A673 (cell line): ENCODE measurements at regions not wholly inside any gene's neighbourhood (a gene's known extent, or its start where the extent isn't known, plus 50 kb on each side); places are given as distances from the start of the nearest gene placed in this dataset.

ENCODE experiments used
- BruUV-seq: library from RNA; stranded (reverse); fragments of 400-500 nt; replicated peaks from 2 replicates; lab custom pipeline; 2021; lab: Mats Ljungman, UMichigan
- CTCF ChIA-PET: fragments of 300-600 bp; sonication (Branson Sonifier 250); formaldehyde crosslinking; loops from one replicate; lab custom pipeline; 2022; ENCODE audit warnings: antibody characterized with exemption; lab: Charles Lee
- POLR2A ChIA-PET: fragments of 300-600 bp; sonication (Branson Sonifier 250); formaldehyde crosslinking; loops from one replicate; lab custom pipeline; 2022; ENCODE audit warnings: antibody characterized with exemption; ENCODE audit not compliant: low non-redundant PET; lab: Charles Lee
- DNase-seq: peaks from one replicate; pipeline ENCODE4 v3.0.0-alpha.2; 2015; ENCODE audit warnings: low spot score
- H3K27ac ChIP-seq: fragments of 200-600 bp; sonication (generic); 2 replicates; pipeline ENCODE4 v1.5.1; 2016; ENCODE audit warnings: mixed run types, low read depth, mild to moderate bottlenecking, mixed read lengths, antibody characterized with exemption, low read length; ENCODE audit not compliant: poor library complexity, severe bottlenecking
- H3K27me3 ChIP-seq: fragments of 200-600 bp; sonication (generic); replicated peaks from 2 replicates; pipeline ENCODE4 v1.6.1; 2017; ENCODE audit warnings: mixed run types, low read depth, mild to moderate bottlenecking, mixed read lengths, antibody characterized with exemption, low read length; ENCODE audit not compliant: insufficient read depth, poor library complexity
- H3K36me3 ChIP-seq: fragments of 200-600 bp; sonication (generic); 2 replicates; pipeline ENCODE4 v1.6.1; 2016; ENCODE audit warnings: mixed run types, mild to moderate bottlenecking, mixed read lengths, antibody characterized with exemption, low read length; ENCODE audit not compliant: insufficient read depth, poor library complexity, severe bottlenecking
- H3K4me1 ChIP-seq: fragments of 200-600 bp; sonication (generic); 2 replicates; pipeline ENCODE4 v1.6.1; 2017; ENCODE audit warnings: mixed run types, mild to moderate bottlenecking, mixed read lengths, antibody characterized with exemption, low read length; ENCODE audit not compliant: insufficient read depth, poor library complexity, severe bottlenecking
- H3K4me3 ChIP-seq: fragments of 200-600 bp; sonication (generic); 2 replicates; pipeline ENCODE4 v1.5.1; 2016; ENCODE audit warnings: low read depth, mixed run types, mild to moderate bottlenecking, mixed read lengths, low read length; ENCODE audit not compliant: poor library complexity, severe bottlenecking
- H3K9me3 ChIP-seq: fragments of 200-600 bp; sonication (generic); 2 replicates; pipeline ENCODE4 v1.6.1; 2016; ENCODE audit warnings: mixed run types, low read depth, mild to moderate bottlenecking, mixed read lengths, antibody characterized with exemption, low read length; ENCODE audit not compliant: poor library complexity, severe bottlenecking
- EZH2 ChIP-seq: fragments of 200-600 bp; sonication (generic); IDR thresholded peaks from 2 replicates; pipeline ENCODE4 v1.6.1; 2017; ENCODE audit warnings: borderline replicate concordance, low read depth, mild to moderate bottlenecking, mixed read lengths, antibody characterized with exemption, low read length; ENCODE audit not compliant: poor library complexity, severe bottlenecking
- intact Hi-C: fragments of 100-400 bp; cut with micrococcal nuclease; formaldehyde crosslinking; loops from one replicate; pipeline ENCODE4 v1.10.0; 2022; ENCODE audit not compliant: unreplicated experiment
- TF ChIP-seq, protein P1 (sequence below): fragments of 300-800, 200-600 bp; sonication (generic); conservative IDR thresholded peaks from 2 replicates; pipeline ENCODE4 v1.5.1; 2017; ENCODE audit warnings: low read depth, mild to moderate bottlenecking, antibody characterized with exemption, low read length, moderate library complexity, mixed read lengths

GRCh38 chr6:105695461-105695860, 292.6 kb upstream of the PREP start:
- intact Hi-C loops, result no loop called here
- TF ChIP-seq EZH2, result no peak
- TF ChIP-seq, protein P1, sequence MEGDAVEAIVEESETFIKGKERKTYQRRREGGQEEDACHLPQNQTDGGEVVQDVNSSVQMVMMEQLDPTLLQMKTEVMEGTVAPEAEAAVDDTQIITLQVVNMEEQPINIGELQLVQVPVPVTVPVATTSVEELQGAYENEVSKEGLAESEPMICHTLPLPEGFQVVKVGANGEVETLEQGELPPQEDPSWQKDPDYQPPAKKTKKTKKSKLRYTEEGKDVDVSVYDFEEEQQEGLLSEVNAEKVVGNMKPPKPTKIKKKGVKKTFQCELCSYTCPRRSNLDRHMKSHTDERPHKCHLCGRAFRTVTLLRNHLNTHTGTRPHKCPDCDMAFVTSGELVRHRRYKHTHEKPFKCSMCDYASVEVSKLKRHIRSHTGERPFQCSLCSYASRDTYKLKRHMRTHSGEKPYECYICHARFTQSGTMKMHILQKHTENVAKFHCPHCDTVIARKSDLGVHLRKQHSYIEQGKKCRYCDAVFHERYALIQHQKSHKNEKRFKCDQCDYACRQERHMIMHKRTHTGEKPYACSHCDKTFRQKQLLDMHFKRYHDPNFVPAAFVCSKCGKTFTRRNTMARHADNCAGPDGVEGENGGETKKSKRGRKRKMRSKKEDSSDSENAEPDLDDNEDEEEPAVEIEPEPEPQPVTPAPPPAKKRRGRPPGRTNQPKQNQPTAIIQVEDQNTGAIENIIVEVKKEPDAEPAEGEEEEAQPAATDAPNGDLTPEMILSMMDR, result no peak
- BruUV-seq, result no TSS peak
- Histone ChIP-seq H3K27ac (no peak overlapping the region), H3K36me3 (no peaks in the 10 kb centered on the region), H3K27me3 (peaks cover 3% of the 10 kb centered on the region), H3K4me3 (no peak overlapping the region), H3K4me1 (no peaks in the 10 kb centered on the region), H3K9me3 (no peaks in the 10 kb centered on the region)
- ChIA-PET POLR2A (no interaction called here), CTCF (no interaction called here)
- DNase-seq, result no peak

GRCh38 chr6:105692613-105693215, 289.8 kb upstream of the PREP start:
- CTCF ChIA-PET, result no interaction called here
- POLR2A ChIA-PET, result no interaction called here
- intact Hi-C loops, result no loop called here
- no peak for TF ChIP-seq EZH2
- TF ChIP-seq, protein P1, result no peak
- Histone ChIP-seq H3K27ac (no peak overlapping the region), H3K4me1 (no peaks in the 10 kb centered on the region), H3K9me3 (no peaks in the 10 kb centered on the region), H3K27me3 (peaks cover 3% of the 10 kb centered on the region), H3K4me3 (no peak overlapping the region), H3K36me3 (no peaks in the 10 kb centered on the region)
- no peak for DNase-seq
- no TSS peak for BruUV-seq

DNA sequence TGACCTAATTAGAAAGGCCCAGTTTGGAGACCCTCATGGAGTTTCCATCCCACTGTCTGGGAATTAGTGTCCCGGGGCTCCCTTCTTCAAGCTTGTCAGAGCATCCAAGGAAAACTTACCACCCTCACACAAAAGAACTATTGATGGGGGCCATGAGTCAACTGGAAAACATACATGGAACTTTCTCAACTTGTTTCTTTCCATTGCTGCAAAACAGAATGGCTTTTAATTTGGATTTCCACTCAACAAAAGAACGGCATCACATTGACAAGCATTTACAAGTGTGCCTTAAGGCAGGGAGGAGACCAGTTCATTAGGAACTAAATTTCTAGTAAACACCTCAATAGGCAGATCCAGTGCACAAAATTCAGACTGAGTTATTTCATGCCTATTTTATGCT, 289.1 kb upstream of the PREP start:
- H3K27me3 ChIP-seq, result peaks cover 3% of the 10 kb centered on the region
- no peaks in the 10 kb centered on the region for H3K9me3 ChIP-seq
- ChIA-PET CTCF (no interaction called here), POLR2A (no interaction called here)
- no TSS peak for BruUV-seq
- no peak overlapping the region for H3K27ac ChIP-seq
- no peak for DNase-seq
- no peaks in the 10 kb centered on the region for H3K36me3 ChIP-seq
- H3K4me3 ChIP-seq, result no peak overlapping the region
- intact Hi-C loops, result no loop called here
- TF ChIP-seq EZH2, result no peak
- H3K4me1 ChIP-seq, result no peaks in the 10 kb centered on the region

- no TSS peak for BruUV-seq
- DNase-seq, result no peak
- ChIA-PET POLR2A (no interaction called here), CTCF (no interaction called here)
- Histone ChIP-seq H3K36me3 (no peaks in the 10 kb centered on the region), H3K9me3 (no peaks in the 10 kb centered on the region), H3K4me1 (no peaks in the 10 kb centered on the region), H3K27ac (no peak overlapping the region), H3K4me3 (no peak overlapping the region), H3K27me3 (peaks cover 3% of the 10 kb centered on the region)
- no peak for TF ChIP-seq EZH2
- intact Hi-C loops, result no loop called here
Observed at GRCh38 chr6:105691081-105691480, 288.2 kb upstream of the PREP start.
